ENCODE measurements at regions not wholly inside any gene's neighbourhood (a gene's known extent, or its start where the extent isn't known, plus 50 kb on each side); places are given as distances from the start of the nearest gene placed in this dataset.
"Not testable (repeated sequence)": the region's sequence is repeated elsewhere in the genome, so short reads cannot be mapped to it uniquely, and the experiment has no call there.

DNA sequence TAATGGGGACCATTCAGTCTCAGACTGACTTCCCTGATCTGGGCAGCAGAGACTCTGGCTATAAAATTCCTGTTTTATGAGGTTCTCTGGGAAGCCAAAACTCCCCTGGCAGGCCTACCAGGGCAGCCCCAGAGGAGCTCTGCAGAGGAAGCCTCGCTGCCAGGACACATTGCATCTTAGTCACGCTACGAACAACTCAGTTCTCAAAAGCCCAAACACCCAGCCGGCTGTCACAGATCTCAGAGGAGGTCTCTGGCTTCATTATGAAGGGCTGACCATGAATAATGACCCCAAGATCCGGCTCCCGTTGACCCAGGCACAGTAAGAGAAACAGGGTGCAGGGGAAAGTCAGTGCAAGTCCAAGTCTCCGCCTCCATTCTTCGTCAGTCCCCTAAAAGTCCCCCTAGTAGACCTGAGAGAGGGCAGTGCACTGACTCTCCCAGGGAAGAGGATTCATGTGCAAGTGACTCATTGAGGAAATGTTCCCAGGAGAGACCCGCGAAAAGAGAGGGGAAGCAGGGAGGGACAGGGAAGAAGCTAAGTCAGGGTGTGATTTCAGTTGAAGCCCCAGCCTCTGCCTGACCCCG lies 212.3 kb downstream of the CYP26B1 start:
- no peak for DNase-seq

DNA sequence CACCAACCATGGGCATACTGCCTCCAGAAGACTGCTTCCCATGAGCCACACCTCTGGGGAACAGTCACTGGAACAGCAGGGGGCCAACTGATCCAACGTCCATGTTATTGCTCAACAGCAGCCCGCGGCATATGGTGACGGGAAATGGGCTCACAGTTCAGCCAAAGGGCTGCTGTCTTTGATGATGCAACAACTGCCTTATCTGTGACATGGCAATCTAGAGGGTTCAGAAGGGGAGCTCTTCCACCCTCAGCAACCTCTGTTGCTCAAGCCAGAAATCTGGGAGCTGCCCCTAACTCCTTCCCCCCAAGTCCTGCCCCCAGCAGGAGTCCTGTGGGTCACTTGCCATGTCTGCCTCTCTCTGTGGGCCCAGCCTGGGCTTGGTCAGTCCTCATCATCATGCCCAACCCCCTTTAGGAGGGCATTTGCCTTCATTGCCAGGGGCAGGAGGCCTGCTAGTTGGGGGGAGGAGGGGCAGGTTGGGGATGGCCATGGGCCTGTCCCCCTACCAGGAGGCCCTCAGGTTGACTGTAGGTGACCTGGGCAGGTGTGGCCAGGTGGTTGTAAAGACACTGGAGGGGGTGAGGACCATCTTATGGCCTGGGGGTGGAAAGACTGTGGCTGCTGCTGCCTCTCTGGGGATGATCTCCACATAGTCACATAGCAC lies 212.9 kb downstream of the CYP26B1 start:
- no peak for DNase-seq

DNA sequence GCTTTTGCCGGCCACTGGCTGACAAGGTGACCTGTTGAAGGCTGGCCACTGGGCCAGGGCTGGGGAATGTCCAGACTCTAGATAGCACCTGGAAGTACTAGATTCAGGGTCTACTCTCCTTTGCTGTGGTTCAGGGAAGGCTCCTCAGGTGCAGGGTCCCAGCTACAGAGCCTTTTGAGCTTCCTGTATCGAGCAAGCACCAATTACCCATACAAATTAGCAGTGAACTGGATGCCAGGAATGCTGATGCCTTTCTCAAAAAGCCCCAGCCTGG lies 213.4 kb downstream of the CYP26B1 start:
- DNase-seq: no peak

DNA sequence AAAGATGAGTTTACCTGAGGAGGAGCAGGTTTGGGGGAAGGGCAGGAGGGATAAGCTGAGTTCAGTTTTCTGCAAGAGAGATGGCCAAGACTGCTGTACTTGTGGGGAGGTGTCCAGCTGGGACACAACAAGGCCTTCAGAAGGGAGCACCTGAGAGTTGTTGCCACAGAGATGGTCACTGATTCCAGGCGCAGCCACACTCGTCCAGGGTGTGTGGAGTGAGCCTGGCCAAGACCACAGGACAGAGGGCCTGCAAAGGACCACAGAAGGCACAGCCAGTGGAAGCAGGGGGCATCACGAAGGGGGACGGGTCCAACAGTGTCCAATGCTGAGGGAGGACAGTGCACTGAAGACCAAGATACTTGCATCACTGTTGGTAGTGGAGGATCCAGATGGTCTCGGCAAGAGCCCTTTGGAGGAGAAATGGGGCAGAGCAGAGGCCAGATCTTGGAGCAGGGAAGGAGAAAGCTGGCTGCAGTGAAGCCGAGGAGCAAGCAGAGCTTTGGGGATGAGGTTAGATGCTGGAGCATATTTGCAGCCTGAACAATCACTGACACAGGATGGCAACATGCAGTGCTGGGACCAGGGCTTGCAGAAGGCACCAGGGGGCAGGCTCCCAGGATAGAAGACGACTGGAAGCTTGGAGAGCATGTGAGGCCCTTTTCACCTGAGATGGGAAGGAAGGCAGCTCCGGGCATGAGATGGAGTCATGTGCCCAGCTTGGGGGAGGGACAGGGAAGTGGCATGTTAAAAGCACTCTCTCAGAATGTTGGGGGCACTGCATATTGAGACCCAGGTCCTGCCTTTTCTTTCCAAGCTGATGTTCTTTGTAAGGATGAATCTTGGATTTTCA lies 214.0 kb downstream of the CYP26B1 start:
- no peak for DNase-seq

DNA sequence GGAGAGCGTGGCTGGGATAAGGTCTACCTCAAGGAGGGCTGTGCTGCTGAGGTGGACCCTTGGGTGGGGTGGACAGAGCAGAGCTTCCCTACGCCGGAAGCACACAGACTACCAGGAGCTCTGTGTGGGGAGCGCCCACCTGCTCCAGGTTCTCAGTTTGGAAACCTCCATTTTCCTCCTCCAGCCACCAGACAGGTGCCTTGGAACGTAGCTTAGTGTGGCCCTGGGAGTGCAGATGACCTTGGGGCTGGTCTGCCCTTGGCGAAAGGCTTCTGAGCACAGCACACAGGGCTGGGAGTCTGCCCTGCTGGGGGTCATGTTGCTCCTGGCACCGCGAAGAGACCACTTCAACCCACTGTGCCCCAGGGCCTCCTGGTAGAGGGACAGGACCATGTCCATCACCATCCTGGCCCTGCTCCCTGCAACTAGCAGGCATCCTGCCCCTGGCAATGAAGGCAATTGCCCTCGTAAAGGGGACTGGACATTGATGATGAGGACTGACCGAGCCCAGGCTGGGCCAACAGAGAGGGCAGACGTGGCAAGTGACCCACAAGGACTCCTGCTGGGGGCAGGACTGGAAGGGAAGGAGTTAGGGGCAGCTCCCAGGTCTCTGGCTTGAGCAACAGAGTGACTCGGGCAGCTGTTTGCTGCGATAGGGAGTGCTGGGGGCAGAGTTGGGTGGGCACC lies 214.7 kb downstream of the CYP26B1 start:
- no peak for DNase-seq

DNA sequence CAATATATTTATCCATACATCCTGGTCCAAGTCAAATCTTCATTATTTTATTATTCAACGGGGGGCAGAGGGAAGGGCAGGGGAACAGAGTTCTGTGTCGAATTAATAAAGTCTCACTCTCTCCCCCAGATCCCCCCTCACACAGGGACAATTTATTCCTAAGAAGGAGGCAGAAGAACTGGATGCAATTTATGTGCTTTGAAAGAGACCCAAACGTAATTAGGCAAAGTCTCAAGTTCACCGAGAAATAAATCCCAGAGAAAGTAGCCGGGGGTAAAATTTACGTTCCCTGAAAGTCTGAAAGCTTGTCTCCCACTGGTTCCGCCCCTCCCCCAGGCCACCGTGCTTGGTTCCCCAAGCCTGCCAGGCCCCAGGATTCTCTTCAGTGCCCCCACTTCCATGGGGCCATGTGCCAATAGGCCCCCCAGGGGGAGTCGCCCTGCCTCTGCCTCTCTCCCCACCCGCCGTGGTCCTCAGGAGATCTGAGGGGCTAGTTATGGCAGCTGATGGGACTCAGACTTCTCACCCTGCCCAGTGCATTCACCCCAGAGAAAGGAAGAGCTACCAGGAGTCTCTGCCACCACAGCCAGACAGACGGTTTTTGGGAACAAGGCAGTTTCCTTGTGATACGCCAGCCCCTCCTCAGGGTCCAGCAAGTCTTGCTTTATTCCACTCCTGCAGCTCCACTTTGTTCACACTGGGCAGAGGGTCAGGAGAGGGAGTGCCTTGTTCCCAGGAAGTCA lies 215.5 kb downstream of the CYP26B1 start:
- no peak for DNase-seq

DNA sequence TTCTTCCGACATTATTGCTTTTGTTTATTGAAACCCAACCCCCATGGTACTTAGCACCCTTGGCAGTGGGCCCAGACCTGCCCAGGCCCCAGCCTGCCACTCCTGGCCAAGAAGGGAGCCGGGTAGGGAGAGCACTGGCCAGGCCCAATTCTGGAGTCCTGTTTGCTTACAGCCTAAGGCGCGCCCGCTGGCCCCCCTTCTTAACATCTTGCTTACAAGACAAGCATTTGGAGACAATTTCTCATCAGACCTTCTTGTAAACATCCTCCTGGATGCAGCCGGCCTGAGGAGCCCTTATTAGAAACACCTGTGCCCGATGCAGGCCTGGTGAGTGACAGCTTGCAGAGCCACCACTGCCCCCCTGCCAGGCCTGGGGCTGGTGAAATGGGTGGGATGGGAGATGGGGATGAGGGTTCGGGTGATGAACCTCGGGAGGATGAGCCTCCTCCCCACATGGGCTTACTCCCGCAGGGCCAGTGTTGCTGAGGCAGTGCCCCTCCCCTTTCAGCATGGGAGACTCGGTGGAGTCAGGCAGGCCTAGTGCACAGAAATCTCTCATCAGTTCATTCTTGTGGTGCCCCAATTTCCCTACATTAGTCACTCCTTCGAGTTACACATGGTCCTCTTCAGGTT lies 217.5 kb downstream of the CYP26B1 start:
- DNase-seq: no peak

DNA sequence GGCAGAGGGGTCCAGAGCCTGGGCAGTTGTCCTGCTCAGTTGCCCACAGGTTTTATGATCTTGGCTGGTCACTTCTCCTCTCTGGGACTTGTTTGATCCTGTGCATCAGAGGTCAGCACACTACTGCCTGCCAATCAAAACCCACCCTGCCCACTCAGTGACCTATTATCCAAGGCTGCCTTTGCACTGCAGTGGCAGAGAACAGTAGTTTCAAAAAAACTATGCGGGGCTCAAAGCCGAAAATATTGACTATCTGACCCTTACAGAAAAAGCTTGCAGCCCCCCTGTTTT lies 218.2 kb downstream of the CYP26B1 start:
- DNase-seq: no peak

DNA sequence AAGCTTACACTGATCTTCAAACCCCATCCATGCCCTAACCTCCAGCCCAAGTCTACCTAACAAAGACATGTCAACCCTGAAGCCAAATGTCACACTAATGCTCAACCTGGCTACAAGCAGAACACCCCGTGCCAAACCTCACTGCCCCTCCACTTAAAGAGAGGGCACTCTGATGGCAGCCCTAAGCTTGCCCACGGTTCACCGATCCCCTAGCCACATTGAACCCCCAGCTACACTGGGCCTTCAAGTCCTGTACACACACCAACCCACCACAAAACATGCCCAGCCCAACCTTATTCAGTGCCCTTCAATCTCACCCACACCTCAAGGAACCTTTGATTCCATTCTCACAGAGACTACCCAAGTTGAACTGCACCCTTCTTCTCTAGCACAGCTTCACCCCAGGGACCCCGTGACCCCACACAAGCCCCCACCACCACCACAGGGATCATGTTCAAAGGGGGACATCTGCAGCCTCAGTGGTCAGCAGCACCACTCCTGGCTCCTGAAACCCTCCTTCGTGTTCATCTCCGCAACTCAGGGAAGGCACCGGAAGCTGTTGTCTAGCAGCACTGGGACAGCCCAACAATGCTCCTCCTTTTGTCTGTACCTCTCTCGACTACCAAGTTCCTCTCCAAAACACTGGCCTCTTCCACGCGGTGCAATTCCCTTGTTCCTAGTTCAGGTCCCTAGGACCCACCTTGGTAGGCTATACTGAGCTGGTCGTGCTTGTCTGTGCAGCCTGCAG lies 218.8 kb downstream of the CYP26B1 start:
- no peak for DNase-seq

DNA sequence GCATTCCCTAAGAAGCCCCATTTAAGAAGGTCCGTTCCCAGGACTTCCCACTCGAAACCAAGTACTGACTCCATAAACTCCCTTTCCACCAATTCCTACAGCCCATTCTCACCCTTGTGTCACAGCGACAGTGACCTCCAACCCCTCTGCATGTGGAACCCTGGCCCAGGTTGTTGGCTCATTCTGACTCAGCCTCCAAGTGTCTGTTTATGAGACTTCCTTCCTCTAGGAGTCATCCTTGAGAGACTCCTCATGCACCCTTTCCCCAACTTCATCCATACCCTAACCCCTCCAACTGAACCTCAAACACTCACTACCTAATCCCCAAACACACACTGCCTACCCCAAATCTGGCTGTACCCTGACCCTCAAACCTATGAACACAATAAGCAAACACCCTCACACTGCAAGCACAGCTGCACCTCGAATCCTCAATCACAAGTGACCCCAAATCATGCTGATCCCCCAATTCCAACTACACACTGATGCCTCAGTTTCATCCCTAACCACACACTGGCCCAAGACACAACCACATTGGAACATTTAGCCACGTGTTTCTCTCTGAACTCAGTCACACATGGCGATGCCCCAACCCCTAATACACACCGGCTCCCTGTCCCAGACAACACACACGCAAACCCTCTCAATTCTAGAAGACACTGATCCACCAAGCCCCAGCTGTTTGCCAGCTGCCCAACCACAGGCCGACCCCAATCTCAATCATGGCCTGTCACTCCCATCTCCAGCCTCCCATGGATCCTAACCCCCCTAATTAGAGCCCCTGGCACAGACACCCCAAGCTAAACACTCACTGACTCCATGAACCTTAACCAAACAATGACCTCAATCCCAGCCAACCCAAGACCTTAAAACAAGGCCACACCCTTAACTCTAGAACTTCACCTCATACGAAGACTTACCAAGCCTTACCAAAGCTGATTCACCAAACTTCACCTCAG lies 219.6 kb downstream of the CYP26B1 start:
- DNase-seq: no peak

DNA sequence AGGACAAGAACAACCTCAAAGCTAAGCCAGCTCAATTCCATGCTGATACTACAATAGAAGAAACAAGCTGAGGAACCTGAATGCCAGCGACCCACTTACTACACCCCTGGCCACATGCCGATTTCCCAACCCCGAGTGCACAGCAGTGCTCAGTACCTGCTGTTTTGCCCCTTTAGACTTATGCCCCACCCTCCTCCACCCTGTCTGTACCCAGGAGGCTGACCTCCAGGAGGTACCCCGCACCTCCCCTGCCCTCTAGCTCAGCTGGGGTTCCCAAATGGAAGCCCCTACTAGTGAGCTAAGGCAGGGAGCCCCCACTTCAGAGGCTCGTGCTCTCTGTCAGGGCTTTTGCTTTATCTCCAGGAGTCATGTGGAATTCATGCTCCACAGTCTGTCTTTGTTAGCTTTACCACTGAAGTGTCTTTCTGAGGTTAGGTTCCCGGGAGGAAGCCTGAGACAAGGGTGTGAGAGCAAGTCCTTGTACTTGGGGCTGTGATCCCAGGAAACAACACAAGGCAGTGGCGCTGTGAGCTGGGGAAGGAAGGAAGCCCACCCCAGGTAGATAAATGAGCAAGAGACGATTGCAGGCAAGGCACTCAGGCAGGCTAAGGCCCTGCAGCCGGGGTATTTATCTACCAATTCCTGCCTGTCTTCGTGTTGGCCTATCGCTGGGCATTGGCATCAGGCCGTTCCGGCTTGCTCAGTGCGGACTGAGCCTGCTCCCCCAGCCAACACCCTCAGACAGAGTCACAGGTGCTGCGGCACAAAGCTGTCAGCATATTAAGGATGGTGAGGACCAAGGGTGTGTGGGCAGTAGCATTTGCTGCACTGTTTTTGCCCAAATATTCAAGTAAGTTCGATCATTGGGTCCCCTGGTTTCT lies 220.5 kb downstream of the CYP26B1 start:
- no peak for DNase-seq

DNA sequence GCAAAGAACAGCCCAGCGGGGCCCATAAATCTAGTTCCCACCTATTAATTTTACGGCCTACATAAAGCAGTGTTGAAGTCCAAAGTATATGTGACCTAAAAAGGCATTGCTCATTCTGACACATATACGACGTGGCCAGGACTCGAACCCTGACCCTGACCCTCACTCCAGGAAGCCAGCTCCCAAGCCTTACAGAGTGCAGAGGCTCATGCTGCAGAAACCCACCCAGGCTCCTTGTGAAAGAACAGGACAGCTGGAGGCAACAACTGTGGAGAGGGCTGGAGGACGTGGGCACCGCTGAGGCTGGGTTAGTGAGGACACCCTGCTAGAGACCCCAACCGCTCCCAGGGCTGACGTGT lies 221.6 kb downstream of the CYP26B1 start:
- no peak for DNase-seq

DNA sequence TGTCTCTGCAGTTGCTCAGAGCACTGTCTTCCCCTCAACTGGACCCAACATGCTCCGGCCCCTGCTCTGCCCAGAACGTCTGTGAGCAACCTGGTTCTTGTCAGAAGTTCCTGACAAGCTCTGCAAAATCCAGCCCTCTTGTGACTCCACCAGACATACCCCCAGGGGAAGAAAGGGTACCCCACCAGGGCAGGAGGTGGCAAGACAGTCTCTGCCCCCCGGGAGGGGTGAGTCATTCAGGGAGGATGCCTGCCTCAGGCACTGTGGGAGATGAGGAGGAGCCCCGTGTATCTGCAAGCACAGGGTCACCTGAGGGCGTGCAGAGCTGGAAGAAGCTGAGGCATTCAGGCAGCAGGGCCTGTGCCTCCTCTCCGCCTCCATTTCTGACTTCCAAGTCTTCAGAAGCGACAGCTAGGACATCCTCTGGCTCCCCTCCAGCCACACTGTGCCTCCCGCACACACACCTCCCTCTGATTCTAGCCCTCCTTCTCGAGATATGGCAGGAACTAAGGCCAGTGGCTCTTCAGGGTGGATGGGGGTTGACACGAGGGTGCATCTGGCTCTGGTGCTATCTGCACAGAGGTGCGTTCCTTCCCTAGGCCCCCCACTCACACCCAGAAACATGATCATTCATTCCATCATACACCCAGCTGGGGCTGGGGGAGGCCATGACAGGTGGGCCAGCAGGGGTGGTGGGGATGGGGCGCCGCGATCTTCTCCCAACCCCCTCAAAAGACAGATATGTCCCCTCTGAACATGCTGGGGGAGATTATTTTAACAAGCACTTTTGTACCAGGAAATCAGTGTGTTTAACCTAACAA lies 222.2 kb downstream of the CYP26B1 start:
- no peak for DNase-seq

DNA sequence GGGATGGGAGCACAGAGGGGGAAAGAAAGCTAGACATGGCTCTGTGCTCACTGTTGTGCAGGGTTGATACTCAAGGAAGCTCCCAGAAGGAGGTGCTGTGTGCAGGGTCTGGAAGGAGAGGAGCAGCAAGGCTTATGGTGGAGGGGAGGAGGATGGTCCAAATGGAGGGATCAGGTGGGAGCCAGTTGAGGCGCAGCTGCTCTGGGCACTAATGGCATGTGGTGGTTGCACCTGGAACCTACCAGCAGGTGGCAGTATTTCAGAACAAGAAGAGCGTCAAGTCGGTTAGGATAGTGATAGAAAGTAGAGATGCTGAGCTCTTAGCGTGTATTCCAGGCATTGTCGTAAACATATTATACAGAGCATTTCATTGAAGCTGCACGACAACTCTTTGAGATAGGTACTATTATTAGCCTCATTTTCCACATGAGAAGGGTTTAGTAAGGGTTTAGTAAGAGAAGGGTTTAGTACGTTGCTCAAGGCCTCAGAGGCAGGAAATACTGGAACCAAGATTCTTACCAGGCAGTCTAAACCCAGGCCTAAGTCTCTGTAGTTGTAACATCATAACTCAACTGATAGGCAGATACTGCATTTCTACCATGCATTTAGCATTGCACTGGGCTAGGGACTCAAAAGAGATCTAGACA lies 223.7 kb downstream of the CYP26B1 start:
- DNase-seq: no peak

DNA sequence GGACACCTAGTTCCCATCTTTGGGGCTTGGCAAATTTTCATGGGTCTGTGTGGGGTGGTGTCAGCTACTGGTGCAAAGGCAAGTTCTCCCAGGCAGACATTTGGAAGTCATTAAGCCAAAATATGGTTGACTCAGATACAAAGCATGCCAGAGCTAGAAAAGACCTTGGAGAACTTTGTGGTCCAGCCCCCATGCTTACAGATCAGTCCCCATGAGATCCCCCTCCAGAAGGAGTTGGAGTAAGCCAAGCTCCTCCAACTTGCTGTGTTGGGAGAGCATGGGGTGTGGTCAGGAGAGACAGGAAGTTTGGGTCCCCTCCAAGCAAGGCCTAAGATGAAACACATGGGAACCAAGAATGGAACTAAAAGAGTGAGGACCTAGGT lies 224.5 kb downstream of the CYP26B1 start:
- DNase-seq: no peak

DNA sequence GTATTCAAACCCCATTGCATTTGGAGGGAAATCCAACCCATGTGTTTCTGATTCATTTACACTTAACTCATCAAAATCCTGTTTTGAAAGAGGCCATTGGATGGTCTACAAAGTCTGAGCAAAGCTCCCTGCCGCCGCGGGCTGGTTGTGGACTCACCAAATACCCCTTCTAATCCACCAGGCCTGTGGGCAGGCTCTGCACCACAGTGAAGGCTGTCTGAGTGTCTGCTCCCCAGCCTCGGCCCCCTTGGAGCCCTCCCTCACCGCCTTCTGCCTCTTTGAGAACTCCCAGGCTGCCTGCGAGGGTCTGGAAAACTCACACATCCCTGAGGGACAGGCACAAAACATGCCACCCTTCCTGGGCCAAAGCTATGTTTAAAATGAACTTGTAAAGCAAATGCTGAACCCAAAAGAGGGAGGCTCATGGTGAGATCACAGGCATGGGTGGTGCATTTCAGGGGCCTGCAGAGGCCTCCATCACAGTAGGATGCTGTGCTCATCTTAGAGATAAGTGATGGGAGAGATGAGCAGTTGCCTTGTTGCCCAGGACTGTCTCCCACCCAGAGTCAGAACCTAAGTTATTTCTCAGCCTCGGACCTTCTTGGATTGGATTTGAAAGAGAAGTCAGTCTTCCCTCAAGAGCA lies 225.0 kb downstream of the CYP26B1 start:
- DNase-seq: no peak

DNA sequence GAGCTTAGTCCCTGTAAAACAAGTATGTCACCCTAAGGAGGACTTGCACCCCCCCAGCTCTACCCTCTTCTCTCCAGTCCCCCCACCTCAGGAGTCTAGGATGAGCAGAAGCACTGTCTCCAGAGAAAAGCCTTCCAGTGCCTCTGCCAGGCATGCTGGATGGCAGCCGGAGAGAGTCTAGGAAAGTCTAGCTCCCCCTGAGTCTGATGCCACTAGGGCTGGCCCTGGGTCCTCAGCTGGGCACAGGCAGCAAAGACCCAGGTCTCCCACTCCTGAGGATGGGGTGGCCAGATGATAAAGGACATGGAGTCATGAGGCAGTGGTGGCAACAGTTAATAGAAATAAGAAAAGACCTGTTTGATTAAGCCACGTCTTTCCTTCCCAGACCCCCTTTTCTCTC lies 225.6 kb downstream of the CYP26B1 start:
- DNase-seq: no peak

DNA sequence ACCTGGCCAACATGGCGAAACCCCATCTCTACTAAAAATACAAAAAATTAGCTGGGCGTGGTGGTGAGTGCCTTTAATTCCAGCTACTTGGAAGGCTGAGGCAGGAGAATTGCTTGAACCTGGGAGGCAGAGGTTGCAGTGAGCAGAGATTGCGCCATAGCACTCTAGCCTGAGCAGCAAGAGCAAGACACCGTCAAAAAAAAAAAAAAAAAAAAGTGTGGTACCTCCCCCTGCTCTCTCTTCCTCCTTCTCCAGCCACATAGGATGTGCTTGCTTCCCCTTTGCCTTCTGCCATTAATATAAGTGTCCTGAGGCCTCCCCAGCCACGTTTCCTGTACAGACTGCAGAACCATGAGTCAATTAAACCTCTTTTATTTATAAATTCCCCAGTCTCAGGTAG lies 226.8 kb downstream of the CYP26B1 start:
- not testable (repeated sequence) for DNase-seq

All from NCI-H2227 treated with DMSO at 0.1 percent for 48 hours (cell line).